ENCODE measurements at regions not wholly inside any gene's neighbourhood (a gene's known extent, or its start where the extent isn't known, plus 50 kb on each side); places are given as distances from the start of the nearest gene placed in this dataset.

DNA sequence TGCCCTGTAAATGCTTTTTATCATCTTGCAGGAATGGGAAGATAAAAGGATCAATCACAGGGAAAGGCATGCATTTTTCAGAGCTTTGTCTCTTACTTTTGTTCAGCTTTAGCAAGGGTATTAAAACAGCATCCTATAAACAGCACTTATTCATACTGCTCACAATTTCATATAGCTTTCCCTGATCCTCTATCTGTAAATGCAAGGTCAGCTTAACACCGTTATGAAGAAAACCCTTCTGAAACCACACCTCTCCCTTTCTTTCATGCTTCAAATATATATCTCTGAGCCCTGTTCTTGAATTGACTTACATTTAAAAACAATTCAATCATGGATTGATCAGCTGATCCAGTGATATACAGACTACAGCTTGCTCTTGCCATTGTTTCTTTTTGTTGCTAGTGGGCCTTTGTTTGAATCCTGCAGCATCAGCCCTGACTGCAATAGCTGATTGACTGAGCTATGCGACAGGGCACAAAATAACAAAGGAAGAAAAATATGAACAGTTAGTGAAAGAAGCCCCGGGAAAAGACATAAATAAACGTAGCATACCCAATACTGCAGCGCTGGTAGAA is 795.5 kb upstream of the CDH2 start (continued):
- no peak for TF ChIP-seq MNT (IDR thresholded peaks at IDR 0.05)
- peak; percentile 54 to 70; a peak in 3 of 4 replicates for TF ChIP-seq MAFK (conservative IDR thresholded peaks at IDR 0.05 in 1 of 2, IDR thresholded peaks at IDR 0.05 in 1 of 2; ENCODE audit: low read length in 2 of 2)
- TF ChIP-seq TCF7L2 (IDR thresholded peaks at IDR 0.05; ENCODE audit: low read depth, low read length) = no peak
- no peak for TF ChIP-seq ZNF3 (CRISPR knock-in tag; IDR thresholded peaks at IDR 0.05)

GRCh38 chr18:28963481-28963880 is 786.6 kb upstream of the CDH2 start:
- BruUV-seq (replicated peaks) = no TSS peak
- no peak for TF ChIP-seq ZNF136 (CRISPR knock-in tag; IDR thresholded peaks at IDR 0.05; ENCODE audit: low read depth)
- TF ChIP-seq NFRKB (IDR thresholded peaks at IDR 0.05) = no peak
- TF ChIP-seq ZFP36L1 (CRISPR knock-in tag; IDR thresholded peaks at IDR 0.05) = no peak
- TF ChIP-seq, protein P1, sequence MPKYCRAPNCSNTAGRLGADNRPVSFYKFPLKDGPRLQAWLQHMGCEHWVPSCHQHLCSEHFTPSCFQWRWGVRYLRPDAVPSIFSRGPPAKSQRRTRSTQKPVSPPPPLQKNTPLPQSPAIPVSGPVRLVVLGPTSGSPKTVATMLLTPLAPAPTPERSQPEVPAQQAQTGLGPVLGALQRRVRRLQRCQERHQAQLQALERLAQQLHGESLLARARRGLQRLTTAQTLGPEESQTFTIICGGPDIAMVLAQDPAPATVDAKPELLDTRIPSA (CRISPR knock-in tag; IDR thresholded peaks at IDR 0.05; ENCODE audit: borderline replicate concordance) = no peak
- TF ChIP-seq TP53 (CRISPR knock-in tag; conservative IDR thresholded peaks at IDR 0.05) = no peak
- no peak for TF ChIP-seq ZNF570 (CRISPR knock-in tag; IDR thresholded peaks at IDR 0.05; ENCODE audit: borderline replicate concordance)
- no peak for TF ChIP-seq ZKSCAN8 (CRISPR knock-in tag; IDR thresholded peaks at IDR 0.05; ENCODE audit: borderline replicate concordance)
- no peak for TF ChIP-seq HDAC6 (IDR thresholded peaks at IDR 0.05; ENCODE audit: low read depth, low read length)
- no peak for TF ChIP-seq NFATC3 (CRISPR knock-in tag; IDR thresholded peaks at IDR 0.05)
- no peak for TF ChIP-seq DBP (CRISPR knock-in tag; IDR thresholded peaks at IDR 0.05; ENCODE audit: not compliant biosample characterization)
- no peak for TF ChIP-seq ZNF75D (CRISPR knock-in tag; IDR thresholded peaks at IDR 0.05; ENCODE audit: borderline replicate concordance)
- no peak for TF ChIP-seq HNF1B (CRISPR knock-in tag; IDR thresholded peaks at IDR 0.05)
- TF ChIP-seq ZBTB44 (CRISPR knock-in tag; IDR thresholded peaks at IDR 0.05) = no peak
- Histone ChIP-seq H3K9ac (ENCODE audit: insufficient read depth, low read depth, low read length) (no peak overlapping the region), H3K9me3 (ENCODE audit: low read length) (no peaks in the 10 kb centered on the region), H4K20me1 (ENCODE audit: insufficient read depth, low read length) (no peaks in the 10 kb centered on the region), H3K27ac (ENCODE audit: extremely low read length, insufficient read depth, low read length) (no peak overlapping the region), H3K79me2 (ENCODE audit: insufficient read depth, low read length) (no peaks in the 10 kb centered on the region), H3K4me3 (replicated peaks in 1 of 3; ENCODE audit: insufficient read depth in 1 of 3, low read depth in 2 of 3, low read length in 3 of 3) (no peak overlapping the region), H2AFZ (ENCODE audit: low read length) (no peak overlapping the region), H3K27me3 (ENCODE audit: control insufficient read depth in 1 of 2, insufficient read depth in 2 of 2, low read length in 2 of 2) (no peaks in the 10 kb centered on the region), H3K4me2 (ENCODE audit: low read depth, low read length) (no peak overlapping the region), H3K36me3 (replicated peaks in 1 of 2; ENCODE audit: control insufficient read depth in 1 of 2, insufficient read depth in 2 of 2, low read length in 2 of 2) (no peaks in the 10 kb centered on the region), H3K4me1 (ENCODE audit: insufficient read depth, low read length) (no peaks in the 10 kb centered on the region)
- POLR2A ChIA-PET = no interaction called here
- intact Hi-C loops (cut with micrococcal nuclease; ENCODE audit: unreplicated experiment) (no loop called here), in situ Hi-C loops (cut with HindIII; ENCODE audit: extremely low pct_ligation_motif_present, low pct_unique_long_range_greater_than_20kb) (no loop called here)
- FAIRE-seq = no peak
- DNase-seq (ENCODE audit: low spot score) = no peak
- CTCF ChIA-PET (ENCODE audit: low intra/inter-chr PET ratio, low total read pairs) = no interaction called here
- ATAC-seq = no peak
